CD14-positive monocyte (primary cell): ENCODE measurements at regions not wholly inside any gene's neighbourhood (a gene's known extent, or its start where the extent isn't known, plus 50 kb on each side); places are given as distances from the start of the nearest gene placed in this dataset.

ENCODE experiments used
- DNase-seq, 3 donors: peaks; one replicate each; pipeline ENCODE4 v3.0.0-alpha.2; 2011 to 2022
- H2AFZ ChIP-seq: 2 replicates; pipeline ENCODE4 v1.6.0; 2012; ENCODE audit warnings: mild to moderate bottlenecking, low read depth, low read length, inconsistent platforms; ENCODE audit not compliant: insufficient read depth, poor library complexity, severe bottlenecking
- H3K27ac ChIP-seq, 2 donors: 1 replicate in 1 of 2; 2 replicates in 1 of 2; pipeline ENCODE4 v1.5.1; 2012 to 2013; ENCODE audit warnings: low read length in 2 of 2, control low read depth in 1 of 2, inconsistent platforms in 1 of 2, low read depth in 1 of 2, mild to moderate bottlenecking in 1 of 2
- H3K27me3 ChIP-seq, 2 donors: one replicate each; pipeline versions ENCODE4 v1.6.0 to v1.6.1; 2011 to 2013; ENCODE audit warnings: low read length in 2 of 2; ENCODE audit not compliant: control insufficient read depth in 2 of 2, insufficient read depth in 2 of 2
- H3K36me3 ChIP-seq, 2 donors: replicated peaks in 1 of 2; 1 replicate in 1 of 2; 2 replicates in 1 of 2; pipeline versions ENCODE4 v1.5.1 to v1.6.1; 2012 to 2013; ENCODE audit warnings: low read length in 2 of 2, control low read depth in 1 of 2, inconsistent platforms in 1 of 2, mild to moderate bottlenecking in 1 of 2; ENCODE audit not compliant: insufficient read depth in 2 of 2, control insufficient read depth in 1 of 2
- H3K4me1 ChIP-seq, 2 donors: 1 replicate in 1 of 2; 2 replicates in 1 of 2; pipeline versions ENCODE4 v1.5.1 to v1.6.1; 2012 to 2013; ENCODE audit warnings: low read length in 2 of 2, control low read depth in 1 of 2, inconsistent platforms in 1 of 2, mild to moderate bottlenecking in 1 of 2, moderate library complexity in 1 of 2; ENCODE audit not compliant: insufficient read depth in 2 of 2, control insufficient read depth in 1 of 2
- H3K4me2 ChIP-seq: replicated peaks from 2 replicates; pipeline ENCODE3; 2012; ENCODE audit warnings: low read length, moderate library complexity, mild to moderate bottlenecking; ENCODE audit not compliant: poor library complexity, severe bottlenecking; ENCODE audit errors: extremely low read depth
- H3K4me3 ChIP-seq, 3 experiments: fragments of 200-600 bp in 1 of 3; sonication (generic) in 1 of 3; replicated peaks in 1 of 3; 1 replicate in 2 of 3; 2 replicates in 1 of 3; pipeline ENCODE4 v1.5.1; 2011 to 2013; ENCODE audit warnings: low read length in 3 of 3, mild to moderate bottlenecking in 3 of 3, control low read depth in 2 of 3, low read depth in 2 of 3, inconsistent platforms in 1 of 3, moderate library complexity in 1 of 3
- H3K79me2 ChIP-seq: 2 replicates; pipeline ENCODE4 v1.6.0; 2012; ENCODE audit warnings: mild to moderate bottlenecking, control low read depth, inconsistent platforms, low read length, moderate library complexity; ENCODE audit not compliant: insufficient read depth
- H3K9ac ChIP-seq: 2 replicates; pipeline ENCODE4 v1.6.0; 2017; ENCODE audit warnings: low read length, mild to moderate bottlenecking; ENCODE audit not compliant: insufficient read depth, poor library complexity, severe bottlenecking
- H3K9me3 ChIP-seq, 2 donors: replicated peaks in 1 of 2; 1 replicate in 1 of 2; 2 replicates in 1 of 2; pipeline versions ENCODE4 v1.5.1 to v1.6.1; 2012 to 2013; ENCODE audit warnings: low read length in 2 of 2, control low read depth in 1 of 2; ENCODE audit not compliant: control insufficient read depth in 1 of 2, insufficient read depth in 1 of 2
- H4K20me1 ChIP-seq: 2 replicates; pipeline ENCODE4 v1.6.0; 2012; ENCODE audit warnings: mild to moderate bottlenecking, low read length, control low read depth, moderate library complexity; ENCODE audit not compliant: insufficient read depth
- H3K27ac Mint-ChIP-seq, 7 donors: one replicate each; pipeline ENCODE4 v1.8.0; 2020; ENCODE audit warnings: mild to moderate bottlenecking in 7 of 7, mixed read lengths in 7 of 7, moderate library complexity in 6 of 7, inconsistent platforms in 2 of 7
- H3K27me3 Mint-ChIP-seq, 3 donors: one replicate each; pipeline ENCODE4 v1.8.0; 2021 to 2022; ENCODE audit warnings: low read depth in 3 of 3, mild to moderate bottlenecking in 3 of 3, mixed read lengths in 3 of 3, moderate library complexity in 3 of 3, inconsistent platforms in 1 of 3
- H3K36me3 Mint-ChIP-seq, 2 donors: one replicate each; pipeline ENCODE4 v1.8.0; 2020; ENCODE audit warnings: mixed read lengths in 2 of 2, inconsistent platforms in 1 of 2, mild to moderate bottlenecking in 1 of 2
- H3K4me1 Mint-ChIP-seq: one replicate; pipeline ENCODE4 v1.8.0; 2020; ENCODE audit warnings: mild to moderate bottlenecking, mixed read lengths
- H3K4me3 Mint-ChIP-seq, 2 donors: one replicate each; pipeline ENCODE4 v1.8.0; 2020; ENCODE audit warnings: mild to moderate bottlenecking in 2 of 2, mixed read lengths in 2 of 2, moderate library complexity in 1 of 2
- H3K9me3 Mint-ChIP-seq, 7 donors: one replicate each; pipeline ENCODE4 v1.8.0; 2020 to 2022; ENCODE audit warnings: mixed read lengths in 7 of 7, mild to moderate bottlenecking in 6 of 7, moderate library complexity in 6 of 7, inconsistent platforms in 2 of 7
- CTCF ChIP-seq: fragments of 200-600 bp; IDR thresholded peaks from one replicate; pipeline ENCODE4 v1.8.0; 2022; ENCODE audit warnings: antibody characterized with exemption, mild to moderate bottlenecking
- WGBS: methylation state at CpG from one replicate; pipeline ENCODE4 v1.1.5; 2013; ENCODE audit warnings: missing lambda C conversion rate; ENCODE audit not compliant: insufficient coverage; 5-methylcytosine and 5-hydroxymethylcytosine counted together
- intact Hi-C, 2 donors: fragments of 100-400 bp; cut with micrococcal nuclease; formaldehyde crosslinking; loops; one replicate each; pipeline versions ENCODE4 v1.15.0 to v1.15.1; 2023

GRCh38 chr2:84052913-84053312, 406.2 kb downstream of the SUCLG1 start:
- H3K36me3 Mint-ChIP-seq, result no peaks in the 10 kb centered on the region
- H3K4me3 ChIP-seq, result no peak overlapping the region
- no peaks in the 10 kb centered on the region for H3K27me3 ChIP-seq
- H3K27ac Mint-ChIP-seq, result no peak overlapping the region
- no peaks in the 10 kb centered on the region for H4K20me1 ChIP-seq
- TF ChIP-seq CTCF, result no peak
- WGBS, result no CpG with 5 or more reads among the region's 2 CpGs
- no peaks in the 10 kb centered on the region for H3K9me3 ChIP-seq
- no peak overlapping the region for H3K4me2 ChIP-seq
- H3K4me3 Mint-ChIP-seq, result no peak overlapping the region
- no peak for DNase-seq
- H3K9ac ChIP-seq, result no peak overlapping the region
- H3K79me2 ChIP-seq, result no peaks in the 10 kb centered on the region
- intact Hi-C loops, result no loop called here
- no peak overlapping the region for H2AFZ ChIP-seq
- no peak overlapping the region for H3K27ac ChIP-seq
- H3K4me1 ChIP-seq, result no peaks in the 10 kb centered on the region
- H3K27me3 Mint-ChIP-seq, result peaks cover 0 to 2% (median 0%) of the 10 kb centered on the region in 3 donors
- H3K9me3 Mint-ChIP-seq, result peaks cover 0 to 1% (median 0%) of the 10 kb centered on the region in 7 donors
- H3K4me1 Mint-ChIP-seq, result no peaks in the 10 kb centered on the region
- H3K36me3 ChIP-seq, result no peaks in the 10 kb centered on the region

GRCh38 chr2:84052043-84052442, 407.0 kb downstream of the SUCLG1 start:
- Histone ChIP-seq H3K36me3 (no peaks in the 10 kb centered on the region), H3K27me3 (no peaks in the 10 kb centered on the region), H3K27ac (no peak overlapping the region), H3K9me3 (no peaks in the 10 kb centered on the region), H3K9ac (no peak overlapping the region), H3K4me3 (no peak overlapping the region), H4K20me1 (no peaks in the 10 kb centered on the region), H3K79me2 (no peaks in the 10 kb centered on the region), H3K4me2 (no peak overlapping the region), H2AFZ (no peak overlapping the region), H3K4me1 (no peaks in the 10 kb centered on the region)
- DNase-seq, result no peak
- H3K27me3 Mint-ChIP-seq, result peaks cover 0 to 2% (median 0%) of the 10 kb centered on the region in 3 donors
- H3K36me3 Mint-ChIP-seq, result no peaks in the 10 kb centered on the region
- WGBS, result 86% methylated on average over 1 of the region's 2 CpGs
- no peak overlapping the region for H3K4me3 Mint-ChIP-seq
- H3K27ac Mint-ChIP-seq, result no peak overlapping the region
- H3K9me3 Mint-ChIP-seq, result peaks cover 0 to 1% (median 0%) of the 10 kb centered on the region in 7 donors
- H3K4me1 Mint-ChIP-seq, result no peaks in the 10 kb centered on the region
- TF ChIP-seq CTCF, result no peak
- intact Hi-C loops, result no loop called here
